Body of pancreas (tissue), 4 donors: ENCODE measurements at regions not wholly inside any gene's neighbourhood (a gene's known extent, or its start where the extent isn't known, plus 50 kb on each side); places are given as distances from the start of the nearest gene placed in this dataset.

Source experiments
- ATAC-seq: fragments of 150-250 bp; one replicate; pipeline ENCODE4 v1.9.1; 2016
- DNase-seq, 4 donors: peaks; one replicate each; pipeline ENCODE4 v3.0.0-alpha.2; 2019
- H3K27ac ChIP-seq, 4 donors: fragments of 200-600 bp; sonication (generic); 1 replicate in 3 of 4; 2 replicates in 1 of 4; pipeline versions ENCODE4 v1.5.1 to v1.6.1; 2016 to 2019; ENCODE audit warnings: mild to moderate bottlenecking in 1 of 4, mixed read lengths in 1 of 4, moderate library complexity in 1 of 4
- H3K27me3 ChIP-seq, 2 donors: fragments of 200-600 bp; sonication (generic); one replicate each; pipeline ENCODE4 v1.6.0; 2016; ENCODE audit warnings: mild to moderate bottlenecking in 1 of 2
- H3K36me3 ChIP-seq, 2 donors: fragments of 200-600 bp; sonication (generic); replicated peaks in 1 of 2; 2 replicates each; pipeline ENCODE4 v1.5.1; 2016; ENCODE audit warnings: low read depth in 2 of 2; ENCODE audit not compliant: insufficient read depth in 1 of 2
- H3K4me1 ChIP-seq: fragments of 200-600 bp; sonication (generic); one replicate; pipeline ENCODE4 v1.6.0; 2016
- H3K4me3 ChIP-seq, 2 donors: fragments of 200-600 bp; sonication (generic); 1 replicate in 1 of 2; 2 replicates in 1 of 2; pipeline ENCODE4 v1.5.1; 2016 to 2019
- H3K9me3 ChIP-seq, 3 donors: fragments of 200-600 bp; sonication (generic); 1 replicate in 2 of 3; 2 replicates in 1 of 3; pipeline ENCODE4 v1.5.1; 2016
- POLR2A ChIP-seq, 3 donors: fragments of 450-650 bp; IDR thresholded peaks; one replicate each; pipeline ENCODE4 v1.6.1; 2016; ENCODE audit warnings: antibody characterized with exemption in 3 of 3, mild to moderate bottlenecking in 2 of 3
- WGBS, 2 donors: methylation state at CpG; one replicate each; pipeline ENCODE4 v1.1.5; 2017; 5-methylcytosine and 5-hydroxymethylcytosine counted together
- intact Hi-C: fragments of 100-400 bp; cut with DNase I; formaldehyde crosslinking; loops from one replicate; pipeline ENCODE4 v1.15.1; 2023
- TF ChIP-seq, protein P1 (sequence below), 7 experiments: fragments of 450-650 bp in 4 of 7; fragments of 200-600 bp in 3 of 7; sonication (generic) in 3 of 7; IDR thresholded peaks; one replicate each; pipeline ENCODE4 v1.5.1; 2016 to 2019; ENCODE audit warnings: antibody characterized with exemption in 7 of 7

DNA sequence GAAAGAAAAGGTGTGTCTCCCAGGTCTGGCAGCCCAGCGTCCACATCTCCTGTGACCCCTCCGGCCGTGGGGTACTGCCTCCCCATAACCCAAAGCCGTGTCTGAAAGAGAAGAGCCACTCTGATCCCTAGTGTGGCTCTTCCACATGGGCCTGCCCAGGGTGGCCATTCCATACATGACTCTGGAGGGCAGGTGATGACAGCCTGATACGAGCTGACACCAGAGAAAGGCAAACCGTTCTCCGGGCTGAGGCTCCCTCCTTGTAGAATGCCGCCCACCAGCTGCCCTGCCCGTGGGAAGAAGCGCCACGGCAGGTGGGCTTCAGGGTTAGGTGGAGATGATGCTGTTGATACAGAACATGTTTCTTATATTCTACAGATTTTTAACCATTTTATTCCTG is 451.6 kb upstream of the SALL3 start:
- H3K9me3 ChIP-seq: no peaks in the 10 kb centered on the region
- H3K36me3 ChIP-seq: no peaks in the 10 kb centered on the region
- intact Hi-C loops: no loop called here
- peaks cover 8% of the 10 kb centered on the region for H3K4me1 ChIP-seq
- 71 to 72% methylated on average over 11 of the region's 11 CpGs for WGBS, 2 donors
- TF ChIP-seq, protein P1, sequence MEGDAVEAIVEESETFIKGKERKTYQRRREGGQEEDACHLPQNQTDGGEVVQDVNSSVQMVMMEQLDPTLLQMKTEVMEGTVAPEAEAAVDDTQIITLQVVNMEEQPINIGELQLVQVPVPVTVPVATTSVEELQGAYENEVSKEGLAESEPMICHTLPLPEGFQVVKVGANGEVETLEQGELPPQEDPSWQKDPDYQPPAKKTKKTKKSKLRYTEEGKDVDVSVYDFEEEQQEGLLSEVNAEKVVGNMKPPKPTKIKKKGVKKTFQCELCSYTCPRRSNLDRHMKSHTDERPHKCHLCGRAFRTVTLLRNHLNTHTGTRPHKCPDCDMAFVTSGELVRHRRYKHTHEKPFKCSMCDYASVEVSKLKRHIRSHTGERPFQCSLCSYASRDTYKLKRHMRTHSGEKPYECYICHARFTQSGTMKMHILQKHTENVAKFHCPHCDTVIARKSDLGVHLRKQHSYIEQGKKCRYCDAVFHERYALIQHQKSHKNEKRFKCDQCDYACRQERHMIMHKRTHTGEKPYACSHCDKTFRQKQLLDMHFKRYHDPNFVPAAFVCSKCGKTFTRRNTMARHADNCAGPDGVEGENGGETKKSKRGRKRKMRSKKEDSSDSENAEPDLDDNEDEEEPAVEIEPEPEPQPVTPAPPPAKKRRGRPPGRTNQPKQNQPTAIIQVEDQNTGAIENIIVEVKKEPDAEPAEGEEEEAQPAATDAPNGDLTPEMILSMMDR (IDR thresholded peaks at IDR 0.05): no peak
- no peak for TF ChIP-seq POLR2A (IDR thresholded peaks at IDR 0.05)
- H3K4me3 ChIP-seq: no peak overlapping the region
- no peaks in the 10 kb centered on the region for H3K27me3 ChIP-seq
- no peak overlapping the region for H3K27ac ChIP-seq
- ATAC-seq (no peak), DNase-seq (no peak)

DNA sequence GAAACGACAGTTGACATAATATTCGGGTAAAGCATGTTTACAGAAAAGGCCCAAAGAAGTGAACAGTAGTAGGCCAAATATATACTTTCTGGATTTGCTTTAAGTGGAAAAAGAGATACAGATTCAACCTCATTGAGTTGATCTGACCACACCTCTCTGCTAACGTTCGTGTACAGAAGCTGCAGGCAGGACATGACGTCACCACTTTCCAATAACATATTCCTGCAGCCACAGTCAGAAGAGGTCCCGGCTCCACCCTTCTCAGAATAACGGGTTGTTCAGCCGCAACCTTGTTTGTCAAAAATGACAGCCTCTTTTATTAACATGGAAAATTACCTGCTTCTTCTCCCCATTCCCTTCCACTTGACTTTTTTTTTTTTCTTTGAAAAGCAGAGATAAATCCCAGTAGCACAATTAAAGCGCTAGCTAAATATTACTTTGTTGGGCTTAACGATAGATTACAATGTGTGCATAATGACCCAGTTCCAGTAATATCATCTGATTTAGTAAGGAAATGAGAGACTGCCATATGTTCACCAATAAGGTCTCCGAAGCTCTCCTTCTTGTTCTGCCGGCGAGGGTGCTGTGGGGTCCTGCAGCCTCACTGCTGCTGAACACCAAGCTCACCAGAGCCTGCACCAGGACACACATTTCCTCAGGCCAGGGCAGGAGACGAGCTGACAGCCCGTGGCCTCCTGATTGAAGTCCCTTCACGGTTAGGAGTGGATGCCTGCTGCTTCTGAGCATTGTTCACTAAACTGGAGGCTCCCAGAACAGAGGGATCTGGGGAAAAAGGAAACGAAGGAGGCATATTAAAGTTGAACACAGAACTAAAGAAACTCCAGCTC is 451.0 kb upstream of the SALL3 start:
- no peak for TF ChIP-seq POLR2A (IDR thresholded peaks at IDR 0.05)
- TF ChIP-seq, protein P1 (IDR thresholded peaks at IDR 0.05): no peak
- DNase-seq (no peak), ATAC-seq (no peak)
- intact Hi-C loops: no loop called here
- 52 to 57% methylated on average over 15 to 17 of the region's 17 CpGs for WGBS, 2 donors
- H3K4me3 ChIP-seq: no peak overlapping the region
- H3K27ac ChIP-seq: no peak overlapping the region
- H3K9me3 ChIP-seq: no peaks in the 10 kb centered on the region
- peaks cover 8% of the 10 kb centered on the region for H3K4me1 ChIP-seq
- H3K36me3 ChIP-seq: no peaks in the 10 kb centered on the region
- no peaks in the 10 kb centered on the region for H3K27me3 ChIP-seq

DNA sequence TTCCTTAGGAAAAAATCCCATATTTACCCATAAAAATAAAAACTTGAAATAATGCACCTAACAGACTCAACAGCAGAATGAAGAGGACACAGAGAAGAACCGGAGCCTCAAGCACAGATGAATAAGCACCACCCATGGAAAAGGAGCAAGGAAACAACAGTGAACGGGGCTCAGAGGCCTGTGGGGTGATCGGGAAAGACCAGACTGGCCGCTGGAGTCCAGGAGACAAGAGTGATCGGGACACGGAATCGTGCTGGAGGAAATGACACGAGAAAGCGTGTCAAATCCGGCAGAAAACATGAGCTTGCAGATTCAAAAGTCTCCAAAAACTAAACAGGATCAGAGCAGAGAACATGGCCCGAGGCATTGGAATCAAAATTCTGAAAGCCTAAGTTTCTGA is 448.0 kb upstream of the SALL3 start:
- H3K27ac ChIP-seq: no peak overlapping the region
- H3K4me3 ChIP-seq: no peak overlapping the region
- intact Hi-C loops: no loop called here
- no peak for ATAC-seq
- H3K9me3 ChIP-seq: no peaks in the 10 kb centered on the region
- TF ChIP-seq, protein P1 (IDR thresholded peaks at IDR 0.05): no peak
- no peak for TF ChIP-seq POLR2A (IDR thresholded peaks at IDR 0.05)
- H3K36me3 ChIP-seq: no peaks in the 10 kb centered on the region
- no peak for DNase-seq
- no peaks in the 10 kb centered on the region for H3K4me1 ChIP-seq
- H3K27me3 ChIP-seq: no peaks in the 10 kb centered on the region
- WGBS, 2 donors: 69 to 79% methylated on average over 11 of the region's 11 CpGs

DNA sequence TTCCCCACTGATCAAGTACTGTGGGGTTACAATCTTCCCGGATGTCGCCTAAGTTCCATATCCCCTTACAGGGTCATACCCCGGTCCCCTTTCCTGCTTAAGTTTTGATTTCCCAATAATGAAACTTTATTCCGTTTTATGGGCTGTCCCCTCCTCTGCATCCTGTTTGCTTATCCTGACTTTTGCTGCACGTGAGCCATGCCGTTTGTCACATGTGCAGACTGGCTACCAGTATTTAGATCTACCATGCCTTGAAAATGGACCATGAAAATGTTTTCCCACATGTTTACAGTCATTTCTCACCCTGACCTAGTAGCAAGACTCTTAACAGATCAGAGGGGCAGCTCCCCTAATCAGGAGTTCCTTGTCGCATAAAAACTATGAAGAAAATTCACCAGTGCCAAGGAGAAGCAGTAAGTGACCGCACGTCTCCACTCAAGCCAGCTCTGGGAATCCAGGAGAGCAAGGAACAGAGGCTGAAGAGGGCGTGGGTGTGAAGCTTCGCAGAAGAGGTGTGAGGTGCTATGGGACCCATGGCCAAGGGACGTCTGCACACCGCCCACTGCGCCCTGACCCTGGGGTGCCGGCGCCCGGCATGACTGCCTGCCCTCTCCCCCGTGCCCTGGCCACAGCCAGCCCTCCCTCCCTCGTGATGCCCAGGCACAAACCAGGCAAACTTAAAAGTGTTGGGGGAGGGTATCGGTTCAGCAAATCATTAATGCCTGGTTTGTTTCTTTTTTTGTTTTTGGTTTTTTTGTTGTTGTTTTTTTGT is 440.8 kb upstream of the SALL3 start:
- Histone ChIP-seq H3K9me3 (no peaks in the 10 kb centered on the region), H3K27ac (no peak overlapping the region), H3K4me3 (no peak overlapping the region), H3K4me1 (peaks cover 20% of the 10 kb centered on the region), H3K36me3 (no peaks in the 10 kb centered on the region), H3K27me3 (no peaks in the 10 kb centered on the region)
- no peak for ATAC-seq
- intact Hi-C loops: no loop called here
- TF ChIP-seq POLR2A (IDR thresholded peaks at IDR 0.05): no peak
- TF ChIP-seq, protein P1 (IDR thresholded peaks at IDR 0.05): no peak
- no peak for DNase-seq
- 73 to 74% methylated on average over 19 to 20 of the region's 20 CpGs for WGBS, 2 donors
